ENCODE measurements at regions not wholly inside any gene's neighbourhood (a gene's known extent, or its start where the extent isn't known, plus 50 kb on each side); places are given as distances from the start of the nearest gene placed in this dataset.

GRCh38 chr13:71171740-71172139 is 695.3 kb downstream of the DACH1 start:
- no peak for TF ChIP-seq JUND (IDR thresholded peaks at IDR 0.05; ENCODE audit: low read depth)
- DNase-seq (ENCODE audit: low read depth in 1 of 2, low spot score in 1 of 2) = no peak
- in situ Hi-C loops (cut with HindIII; ENCODE audit: low pct_unique_long_range_greater_than_20kb, low sequenced_read_pairs) = no loop called here

- in situ Hi-C loops (cut with HindIII; ENCODE audit: low pct_unique_long_range_greater_than_20kb, low sequenced_read_pairs) = no loop called here
Observed at GRCh38 chr13:71169180-71169579, 697.8 kb downstream of the DACH1 start.

GRCh38 chr13:71156550-71156949 is 710.5 kb downstream of the DACH1 start:
- in situ Hi-C loops (cut with HindIII; ENCODE audit: low pct_unique_long_range_greater_than_20kb, low sequenced_read_pairs) = no loop called here
- no peak for TF ChIP-seq JUND (IDR thresholded peaks at IDR 0.05; ENCODE audit: low read depth)
- DNase-seq (ENCODE audit: low read depth in 1 of 2, low spot score in 1 of 2) = no peak

More at GRCh38 chr13:71169180-71169579, 697.8 kb downstream of the DACH1 start:
- DNase-seq (ENCODE audit: low read depth in 1 of 2, low spot score in 1 of 2) = no peak
- TF ChIP-seq JUND (IDR thresholded peaks at IDR 0.05; ENCODE audit: low read depth) = no peak

- DNase-seq (ENCODE audit: low read depth in 1 of 2, low spot score in 1 of 2) = peak in 1 of 2 experiments; percentile 19
- in situ Hi-C loops (cut with HindIII; ENCODE audit: low pct_unique_long_range_greater_than_20kb, low sequenced_read_pairs) = no loop called here
- no peak for TF ChIP-seq JUND (IDR thresholded peaks at IDR 0.05; ENCODE audit: low read depth)
Observed at GRCh38 chr13:71149498-71150363, 717.3 kb downstream of the DACH1 start.

- no peak for DNase-seq (ENCODE audit: low read depth in 1 of 2, low spot score in 1 of 2)
- TF ChIP-seq JUND (IDR thresholded peaks at IDR 0.05; ENCODE audit: low read depth) = no peak
- in situ Hi-C loops (cut with HindIII; ENCODE audit: low pct_unique_long_range_greater_than_20kb, low sequenced_read_pairs) = no loop called here
Observed at GRCh38 chr13:71149046-71149445, 718.0 kb downstream of the DACH1 start.

- in situ Hi-C loops (cut with HindIII; ENCODE audit: low pct_unique_long_range_greater_than_20kb, low sequenced_read_pairs) = no loop called here
- no peak for TF ChIP-seq JUND (IDR thresholded peaks at IDR 0.05; ENCODE audit: low read depth)
- DNase-seq (ENCODE audit: low read depth in 1 of 2, low spot score in 1 of 2) = no peak
Observed at GRCh38 chr13:71148396-71148795, 718.6 kb downstream of the DACH1 start.

GRCh38 chr13:71144883-71145282 is 722.1 kb downstream of the DACH1 start:
- DNase-seq (ENCODE audit: low read depth in 1 of 2, low spot score in 1 of 2) = no peak
- in situ Hi-C loops (cut with HindIII; ENCODE audit: low pct_unique_long_range_greater_than_20kb, low sequenced_read_pairs) = no loop called here
- no peak for TF ChIP-seq JUND (IDR thresholded peaks at IDR 0.05; ENCODE audit: low read depth)

- DNase-seq (ENCODE audit: low read depth in 1 of 2, low spot score in 1 of 2) = no peak
- in situ Hi-C loops (cut with HindIII; ENCODE audit: low pct_unique_long_range_greater_than_20kb, low sequenced_read_pairs) = no loop called here
- no peak for TF ChIP-seq JUND (IDR thresholded peaks at IDR 0.05; ENCODE audit: low read depth)
Observed at GRCh38 chr13:71137101-71137500, 729.9 kb downstream of the DACH1 start.

- in situ Hi-C loops (cut with HindIII; ENCODE audit: low pct_unique_long_range_greater_than_20kb, low sequenced_read_pairs) = no loop called here
- DNase-seq (ENCODE audit: low read depth in 1 of 2, low spot score in 1 of 2) = no peak
- TF ChIP-seq JUND (IDR thresholded peaks at IDR 0.05; ENCODE audit: low read depth) = no peak
Observed at GRCh38 chr13:71124230-71124629, 742.8 kb downstream of the DACH1 start.

- DNase-seq (ENCODE audit: low read depth in 1 of 2, low spot score in 1 of 2) = no peak
- no peak for TF ChIP-seq JUND (IDR thresholded peaks at IDR 0.05; ENCODE audit: low read depth)
- in situ Hi-C loops (cut with HindIII; ENCODE audit: low pct_unique_long_range_greater_than_20kb, low sequenced_read_pairs) = no loop called here
Observed at GRCh38 chr13:71118779-71119364, 748.1 kb downstream of the DACH1 start.

- no peak for TF ChIP-seq JUND (IDR thresholded peaks at IDR 0.05; ENCODE audit: low read depth)
- DNase-seq (ENCODE audit: low read depth in 1 of 2, low spot score in 1 of 2) = no peak
- in situ Hi-C loops (cut with HindIII; ENCODE audit: low pct_unique_long_range_greater_than_20kb, low sequenced_read_pairs) = no loop called here
Observed at GRCh38 chr13:71117920-71118319, 749.1 kb downstream of the DACH1 start.

- DNase-seq (ENCODE audit: low read depth in 1 of 2, low spot score in 1 of 2) = no peak
- in situ Hi-C loops (cut with HindIII; ENCODE audit: low pct_unique_long_range_greater_than_20kb, low sequenced_read_pairs) = no loop called here
- no peak for TF ChIP-seq JUND (IDR thresholded peaks at IDR 0.05; ENCODE audit: low read depth)
Observed at GRCh38 chr13:71115301-71115700, 751.7 kb downstream of the DACH1 start.

- in situ Hi-C loops (cut with HindIII; ENCODE audit: low pct_unique_long_range_greater_than_20kb, low sequenced_read_pairs) = no loop called here
- no peak for DNase-seq (ENCODE audit: low read depth in 1 of 2, low spot score in 1 of 2)
- TF ChIP-seq JUND (IDR thresholded peaks at IDR 0.05; ENCODE audit: low read depth) = no peak
Observed at GRCh38 chr13:71096421-71096820, 770.6 kb downstream of the DACH1 start.
